Liver (tissue), 8 donors: ENCODE measurements at regions not wholly inside any gene's neighbourhood (a gene's known extent, or its start where the extent isn't known, plus 50 kb on each side); places are given as distances from the start of the nearest gene placed in this dataset.

Source experiments
- DNase-seq: peaks from one replicate; pipeline ENCODE4 v3.0.0-alpha.2; 2017; ENCODE audit warnings: low spot score
- H3K27ac ChIP-seq, 2 donors: one replicate each; pipeline ENCODE4 v1.7.0; 2013; ENCODE audit warnings: inconsistent platforms in 2 of 2, low read length in 2 of 2, control low read depth in 1 of 2, low read depth in 1 of 2, mild to moderate bottlenecking in 1 of 2
- H3K27me3 ChIP-seq, 4 donors: one replicate each; pipeline versions ENCODE4 v1.6.1 to v1.7.0; 2013; ENCODE audit warnings: low read length in 3 of 4, inconsistent platforms in 1 of 4, mild to moderate bottlenecking in 1 of 4, moderate library complexity in 1 of 4; ENCODE audit not compliant: control insufficient read depth in 4 of 4, insufficient read depth in 4 of 4
- H3K36me3 ChIP-seq, 4 donors: one replicate each; pipeline versions ENCODE4 v1.6.1 to v1.7.0; 2013; ENCODE audit warnings: low read length in 3 of 4, mild to moderate bottlenecking in 3 of 4, low read depth in 1 of 4, moderate library complexity in 1 of 4; ENCODE audit not compliant: control insufficient read depth in 4 of 4, insufficient read depth in 3 of 4
- H3K4me1 ChIP-seq, 4 donors: one replicate each; pipeline versions ENCODE4 v1.6.1 to v1.7.0; 2013; ENCODE audit warnings: low read length in 3 of 4, mild to moderate bottlenecking in 3 of 4, moderate library complexity in 1 of 4; ENCODE audit not compliant: control insufficient read depth in 4 of 4, insufficient read depth in 4 of 4
- H3K4me3 ChIP-seq, 3 donors: one replicate each; pipeline versions ENCODE4 v1.6.1 to v1.7.0; 2013; ENCODE audit warnings: low read length in 3 of 3, control low read depth in 1 of 3, low read depth in 1 of 3, mild to moderate bottlenecking in 1 of 3
- H3K9ac ChIP-seq, 2 donors: one replicate each; pipeline ENCODE4 v1.7.0; 2013; ENCODE audit warnings: low read length in 2 of 2, mild to moderate bottlenecking in 2 of 2, moderate library complexity in 2 of 2, control low read depth in 1 of 2, low read depth in 1 of 2
- H3K9me3 ChIP-seq, 4 donors: one replicate each; pipeline versions ENCODE4 v1.6.1 to v1.7.0; 2013; ENCODE audit warnings: low read length in 3 of 4; ENCODE audit not compliant: control insufficient read depth in 4 of 4
- ATF3 ChIP-seq: IDR thresholded peaks from 2 replicates; pipeline ENCODE4 v1.6.1; 2016; ENCODE audit warnings: antibody characterized with exemption
- CTCF ChIP-seq: fragments of 150-350 bp; IDR thresholded peaks from 2 replicates; pipeline ENCODE4 v1.5.1; 2017; ENCODE audit warnings: improper control_type of control experiment, low read depth, low read length; ENCODE audit not compliant: missing input control
- EGR1 ChIP-seq, 2 donors: IDR thresholded peaks; 2 replicates each; pipeline ENCODE4 v1.6.1; 2016 to 2018; ENCODE audit warnings: antibody characterized with exemption in 2 of 2, low read depth in 2 of 2
- FOXA1 ChIP-seq: IDR thresholded peaks from 2 replicates; pipeline ENCODE4 v1.6.1; 2016; ENCODE audit warnings: antibody characterized with exemption
- FOXA2 ChIP-seq: IDR thresholded peaks from 2 replicates; pipeline ENCODE4 v1.6.1; 2016; ENCODE audit warnings: antibody characterized with exemption
- GABPA ChIP-seq, 2 donors: IDR thresholded peaks in 1 of 2; conservative IDR thresholded peaks in 1 of 2; 2 replicates each; pipeline ENCODE4 v1.6.1; 2016; ENCODE audit warnings: antibody characterized with exemption in 2 of 2, mild to moderate bottlenecking in 1 of 2, moderate library complexity in 1 of 2
- HNF4A ChIP-seq, 2 donors: conservative IDR thresholded peaks; 2 replicates each; pipeline ENCODE4 v1.6.1; 2016; ENCODE audit warnings: antibody characterized with exemption in 2 of 2, mild to moderate bottlenecking in 2 of 2
- HNF4G ChIP-seq: IDR thresholded peaks from 2 replicates; pipeline ENCODE4 v1.6.1; 2016; ENCODE audit warnings: antibody characterized with exemption
- JUND ChIP-seq, 2 donors: IDR thresholded peaks; 2 replicates each; pipeline ENCODE4 v1.6.1; 2016; ENCODE audit warnings: antibody characterized with exemption in 2 of 2
- MAX ChIP-seq: IDR thresholded peaks from 2 replicates; pipeline ENCODE4 v1.6.1; 2016; ENCODE audit warnings: antibody characterized with exemption
- NR2F2 ChIP-seq: IDR thresholded peaks from 2 replicates; pipeline ENCODE4 v1.6.1; 2016; ENCODE audit warnings: antibody characterized with exemption
- RAD21 ChIP-seq, 2 donors: IDR thresholded peaks; 2 replicates each; pipeline ENCODE4 v1.6.1; 2016; ENCODE audit warnings: antibody characterized with exemption in 2 of 2, mild to moderate bottlenecking in 2 of 2
- REST ChIP-seq: IDR thresholded peaks from 2 replicates; pipeline ENCODE4 v1.6.1; 2016; ENCODE audit warnings: antibody characterized with exemption, mild to moderate bottlenecking
- RXRA ChIP-seq, 2 donors: IDR thresholded peaks; 2 replicates each; pipeline ENCODE4 v1.6.1; 2017 to 2018; ENCODE audit warnings: antibody characterized with exemption in 2 of 2, mild to moderate bottlenecking in 1 of 2
- SP1 ChIP-seq: IDR thresholded peaks from 2 replicates; pipeline ENCODE4 v1.6.1; 2018; ENCODE audit warnings: antibody characterized with exemption, mild to moderate bottlenecking
- TAF1 ChIP-seq: conservative IDR thresholded peaks from 2 replicates; pipeline ENCODE4 v1.6.1; 2016; ENCODE audit warnings: antibody characterized with exemption, mild to moderate bottlenecking
- YY1 ChIP-seq: IDR thresholded peaks from 2 replicates; pipeline ENCODE4 v1.6.1; 2016; ENCODE audit warnings: antibody characterized with exemption, mild to moderate bottlenecking
- ZBTB33 ChIP-seq: IDR thresholded peaks from 2 replicates; pipeline ENCODE4 v1.6.1; 2016; ENCODE audit warnings: antibody characterized with exemption
- WGBS: extraction: QIAGEN DNeasy Blood & Tissue Kit; methylation state at CpG from one replicate; pipeline ENCODE4 v1.1.7; 2013; 5-methylcytosine and 5-hydroxymethylcytosine counted together
- donor health status: healthy.
- donor health status: healthy.
- donor health status: healthy.
- donor health status: healthy.
- donor health status: healthy.

GRCh38 chr13:99140831-99141230 is 59.8 kb upstream of the UBAC2 start:
- DNase-seq: no peak
- H3K27me3 ChIP-seq: no peaks in the 10 kb centered on the region
- no peak overlapping the region for H3K27ac ChIP-seq
- H3K9me3 ChIP-seq: no peaks in the 10 kb centered on the region
- no peaks in the 10 kb centered on the region for H3K36me3 ChIP-seq
- no peak overlapping the region for H3K4me3 ChIP-seq
- WGBS: 93% methylated on average over 9 of the region's 9 CpGs
- H3K4me1 ChIP-seq: no peaks in the 10 kb centered on the region
- no peak overlapping the region for H3K9ac ChIP-seq
- TF ChIP-seq MAX (no peak), CTCF (no peak), HNF4G (no peak), RXRA (IDR thresholded peaks at IDR 0.05) (no peak)

- 91% methylated on average over 4 of the region's 4 CpGs for WGBS
These were observed 56.8 kb upstream of the UBAC2 start for GRCh38 chr13:99143904-99144303.

More at GRCh38 chr13:99143904-99144303, 56.8 kb upstream of the UBAC2 start:
- Histone ChIP-seq H3K27me3 (no peaks in the 10 kb centered on the region), H3K4me1 (no peaks in the 10 kb centered on the region), H3K4me3 (no peak overlapping the region), H3K36me3 (no peaks in the 10 kb centered on the region), H3K27ac (no peak overlapping the region), H3K9ac (no peak overlapping the region), H3K9me3 (no peaks in the 10 kb centered on the region)
- TF ChIP-seq RAD21 (IDR thresholded peaks at IDR 0.05): no peak
- no peak for TF ChIP-seq SP1
- no peak for TF ChIP-seq ZBTB33
- no peak for TF ChIP-seq NR2F2
- no peak for TF ChIP-seq FOXA2
- no peak for TF ChIP-seq JUND (IDR thresholded peaks at IDR 0.05)
- no peak for TF ChIP-seq HNF4A (conservative IDR thresholded peaks at IDR 0.05)
- TF ChIP-seq CTCF: no peak
- no peak for TF ChIP-seq HNF4G
- no peak for TF ChIP-seq FOXA1
- TF ChIP-seq RXRA (IDR thresholded peaks at IDR 0.05): no peak
- no peak for TF ChIP-seq TAF1
- no peak for TF ChIP-seq ATF3
- no peak for TF ChIP-seq REST
- no peak for TF ChIP-seq EGR1 (IDR thresholded peaks at IDR 0.05; ENCODE audit: low read depth in 2 of 2)
- TF ChIP-seq GABPA (IDR thresholded peaks at IDR 0.05 in 1 of 2, conservative IDR thresholded peaks at IDR 0.05 in 1 of 2): no peak
- TF ChIP-seq YY1: no peak
- TF ChIP-seq MAX: no peak
- no peak for DNase-seq
